ENCODE measurements at regions not wholly inside any gene's neighbourhood (a gene's known extent, or its start where the extent isn't known, plus 50 kb on each side); places are given as distances from the start of the nearest gene placed in this dataset.

- H3K9ac ChIP-seq (ENCODE audit: low read depth in 1 of 2, low read length in 2 of 2): no peak overlapping the region
- H3K27ac ChIP-seq (ENCODE audit: low read depth in 1 of 2, low read length in 2 of 2): no peak overlapping the region
- no peak for TF ChIP-seq FOXA2 (IDR thresholded peaks at IDR 0.05)
- TF ChIP-seq GABPA (IDR thresholded peaks at IDR 0.05 in 1 of 2, conservative IDR thresholded peaks at IDR 0.05 in 1 of 2): no peak
- no peak for TF ChIP-seq RXRA (IDR thresholded peaks at IDR 0.05)
- no peak for TF ChIP-seq NR2F2 (IDR thresholded peaks at IDR 0.05)
- no peak for TF ChIP-seq TAF1 (conservative IDR thresholded peaks at IDR 0.05)
- no peak for TF ChIP-seq JUND (IDR thresholded peaks at IDR 0.05)
- no peak for TF ChIP-seq YY1 (IDR thresholded peaks at IDR 0.05)
- no peak for TF ChIP-seq SP1 (IDR thresholded peaks at IDR 0.05)
- TF ChIP-seq FOXA1 (IDR thresholded peaks at IDR 0.05): no peak
- TF ChIP-seq RAD21 (IDR thresholded peaks at IDR 0.05): no peak
- no peak for TF ChIP-seq HNF4A (conservative IDR thresholded peaks at IDR 0.05)
- no peak for TF ChIP-seq ZBTB33 (IDR thresholded peaks at IDR 0.05)
- no peak for TF ChIP-seq REST (IDR thresholded peaks at IDR 0.05)
- no peaks in the 10 kb centered on the region for H3K27me3 ChIP-seq (ENCODE audit: control insufficient read depth in 4 of 4, insufficient read depth in 4 of 4, low read length in 3 of 4)
- no peaks in the 10 kb centered on the region for H3K4me1 ChIP-seq (ENCODE audit: control insufficient read depth in 4 of 4, insufficient read depth in 4 of 4, low read length in 3 of 4)
- no peaks in the 10 kb centered on the region for H3K36me3 ChIP-seq (ENCODE audit: control insufficient read depth in 4 of 4, insufficient read depth in 3 of 4, low read depth in 1 of 4, low read length in 3 of 4)
- DNase-seq (ENCODE audit: low spot score): no peak
- WGBS: 84% methylated on average over 2 of the region's 2 CpGs
- H3K4me3 ChIP-seq (ENCODE audit: low read depth in 1 of 3, low read length in 3 of 3): no peak overlapping the region
- peaks cover 0 to 3% (median 0%) of the 10 kb centered on the region in 4 donors for H3K9me3 ChIP-seq (ENCODE audit: control insufficient read depth in 4 of 4, low read length in 3 of 4)
Measured at GRCh38 chr3:110479731-110480130, 591.9 kb upstream of the NECTIN3 start.

- Histone ChIP-seq H3K4me1 (ENCODE audit: control insufficient read depth in 4 of 4, insufficient read depth in 4 of 4, low read length in 3 of 4) (no peaks in the 10 kb centered on the region), H3K9ac (ENCODE audit: low read depth in 1 of 2, low read length in 2 of 2) (no peak overlapping the region), H3K36me3 (ENCODE audit: control insufficient read depth in 4 of 4, insufficient read depth in 3 of 4, low read depth in 1 of 4, low read length in 3 of 4) (no peaks in the 10 kb centered on the region), H3K9me3 (ENCODE audit: control insufficient read depth in 4 of 4, low read length in 3 of 4) (peaks cover 0 to 9% (median 2%) of the 10 kb centered on the region in 4 donors), H3K27ac (ENCODE audit: low read depth in 1 of 2, low read length in 2 of 2) (no peak overlapping the region), H3K27me3 (ENCODE audit: control insufficient read depth in 4 of 4, insufficient read depth in 4 of 4, low read length in 3 of 4) (no peaks in the 10 kb centered on the region), H3K4me3 (ENCODE audit: low read depth in 1 of 3, low read length in 3 of 3) (no peak overlapping the region)
- DNase-seq (ENCODE audit: low spot score): no peak
- 95% methylated on average over 2 of the region's 2 CpGs for WGBS
- no peak for TF ChIP-seq ATF3 (IDR thresholded peaks at IDR 0.05)
Measured at GRCh38 chr3:110485389-110485788, 586.2 kb upstream of the NECTIN3 start.

- Histone ChIP-seq H3K4me3 (ENCODE audit: low read depth in 1 of 3, low read length in 3 of 3) (no peak overlapping the region), H3K36me3 (ENCODE audit: control insufficient read depth in 4 of 4, insufficient read depth in 3 of 4, low read depth in 1 of 4, low read length in 3 of 4) (no peaks in the 10 kb centered on the region), H3K27ac (ENCODE audit: low read depth in 1 of 2, low read length in 2 of 2) (no peak overlapping the region), H3K9me3 (ENCODE audit: control insufficient read depth in 4 of 4, low read length in 3 of 4) (peaks cover 0 to 9% (median 2%) of the 10 kb centered on the region in 4 donors), H3K27me3 (ENCODE audit: control insufficient read depth in 4 of 4, insufficient read depth in 4 of 4, low read length in 3 of 4) (no peaks in the 10 kb centered on the region), H3K4me1 (ENCODE audit: control insufficient read depth in 4 of 4, insufficient read depth in 4 of 4, low read length in 3 of 4) (no peaks in the 10 kb centered on the region), H3K9ac (ENCODE audit: low read depth in 1 of 2, low read length in 2 of 2) (no peak overlapping the region)
- DNase-seq (ENCODE audit: low spot score): no peak
- no peak for TF ChIP-seq REST (IDR thresholded peaks at IDR 0.05)
- no peak for TF ChIP-seq YY1 (IDR thresholded peaks at IDR 0.05)
- no peak for TF ChIP-seq HNF4A (conservative IDR thresholded peaks at IDR 0.05)
- WGBS: 70% methylated on average over 1 of the region's 1 CpG
Measured at GRCh38 chr3:110487840-110488239, 583.8 kb upstream of the NECTIN3 start.
